HCEC 1CT (cell line): ENCODE measurements at regions not wholly inside any gene's neighbourhood (a gene's known extent, or its start where the extent isn't known, plus 50 kb on each side); places are given as distances from the start of the nearest gene placed in this dataset.

Source experiments
- DNase-seq: peaks from one replicate; pipeline ENCODE4 v3.0.0-alpha.2; 2017

- no peak for DNase-seq
Measured at GRCh38 chr7:113825832-113826231, 93.0 kb downstream of the PPP1R3A start.

GRCh38 chr7:113824117-113824823, 94.5 kb downstream of the PPP1R3A start:
- no peak for DNase-seq

DNA sequence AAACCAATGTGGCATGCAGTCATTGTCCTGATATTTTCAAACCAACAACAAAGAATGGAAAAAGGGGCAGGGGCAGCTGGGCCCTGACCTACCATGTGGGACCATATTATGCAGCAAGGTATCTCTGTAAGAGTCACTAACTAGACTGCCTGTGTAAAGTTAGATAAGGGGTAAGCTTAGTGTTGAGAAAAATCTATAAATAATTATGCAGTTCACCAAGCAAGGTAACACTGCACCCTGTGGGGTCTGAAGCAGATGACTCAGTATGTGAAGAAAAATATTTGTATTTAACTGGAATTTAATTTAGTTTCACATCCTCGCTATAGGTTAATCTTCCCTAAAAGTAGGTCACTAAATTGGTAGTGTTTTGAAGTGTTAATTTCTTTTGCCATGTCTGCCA, 99.3 kb downstream of the PPP1R3A start:
- DNase-seq, result no peak

- no peak for DNase-seq
Measured at GRCh38 chr7:113816639-113817038, 102.2 kb downstream of the PPP1R3A start.

DNA sequence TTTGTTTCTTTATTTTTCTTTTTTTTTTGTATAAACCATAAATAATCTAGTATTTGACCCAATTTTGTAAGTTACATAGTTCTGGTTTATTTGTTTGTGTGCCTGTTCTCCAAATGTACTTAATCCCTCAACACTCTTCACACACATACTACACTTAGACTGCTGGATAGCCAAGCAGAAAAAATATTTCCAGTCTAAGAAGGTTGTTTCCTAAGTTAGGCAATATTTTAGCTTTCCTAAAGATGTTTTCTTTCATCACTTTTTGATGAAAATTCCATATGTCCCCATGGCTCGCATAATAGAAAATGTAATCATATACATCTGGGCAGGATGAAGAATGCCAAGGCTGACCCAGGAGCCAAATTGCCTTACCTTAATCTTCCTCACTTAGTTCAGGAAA, 105.3 kb downstream of the PPP1R3A start:
- no peak for DNase-seq

- no peak for DNase-seq
Measured at GRCh38 chr7:113812591-113813255, 106.1 kb downstream of the PPP1R3A start.

DNA sequence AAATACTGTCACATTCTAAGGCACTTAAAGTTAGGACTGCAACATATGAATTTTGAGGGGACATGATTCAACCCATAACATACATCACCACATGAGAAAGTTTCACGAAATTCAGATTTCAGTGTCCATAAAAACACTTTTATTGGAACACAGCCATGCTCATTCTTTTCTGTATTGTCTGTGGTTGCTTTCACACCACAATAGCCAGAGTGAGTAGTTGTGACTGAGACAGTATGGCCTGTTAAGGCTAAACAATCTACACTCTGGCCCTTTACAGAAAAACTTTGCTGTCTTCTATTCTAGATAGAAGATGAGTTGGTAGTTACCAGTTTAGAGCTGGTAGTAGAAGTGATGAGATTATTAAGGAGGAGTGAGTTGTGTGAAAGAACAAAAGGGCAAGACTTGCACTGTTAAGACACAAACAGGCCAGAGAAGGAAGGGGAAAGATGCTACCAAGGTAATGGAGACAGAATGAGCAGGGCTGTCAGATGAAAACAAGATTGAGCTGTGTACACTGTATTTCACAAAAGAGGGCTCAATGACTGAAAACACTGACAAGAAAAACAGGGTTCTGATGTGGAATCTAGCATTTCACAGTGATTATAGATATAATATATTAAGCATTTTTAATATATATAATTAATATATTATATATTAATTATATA, 108.6 kb downstream of the PPP1R3A start:
- no peak for DNase-seq

DNA sequence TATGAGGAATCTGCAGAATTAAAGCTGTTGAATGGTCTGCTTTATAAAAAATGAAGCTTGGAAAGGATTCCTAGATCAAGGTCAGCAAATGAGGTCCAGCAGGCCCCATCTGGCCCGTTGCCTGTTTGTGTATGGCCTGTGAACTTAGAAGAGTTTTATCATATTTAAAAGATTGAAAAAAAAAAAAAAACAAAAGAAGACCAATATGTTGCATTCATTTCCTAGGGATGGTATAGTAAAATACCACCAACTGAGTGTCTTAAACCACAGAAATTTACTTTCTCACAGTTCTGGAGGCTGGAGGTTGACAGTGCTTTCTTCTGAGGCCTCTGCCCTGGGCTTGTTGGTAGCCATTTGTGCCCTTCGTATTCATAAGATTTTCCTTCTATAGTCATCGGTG, 109.2 kb downstream of the PPP1R3A start:
- DNase-seq, result no peak

- DNase-seq, result no peak
Measured at GRCh38 chr7:113806633-113807327, 112.0 kb downstream of the PPP1R3A start.

DNA sequence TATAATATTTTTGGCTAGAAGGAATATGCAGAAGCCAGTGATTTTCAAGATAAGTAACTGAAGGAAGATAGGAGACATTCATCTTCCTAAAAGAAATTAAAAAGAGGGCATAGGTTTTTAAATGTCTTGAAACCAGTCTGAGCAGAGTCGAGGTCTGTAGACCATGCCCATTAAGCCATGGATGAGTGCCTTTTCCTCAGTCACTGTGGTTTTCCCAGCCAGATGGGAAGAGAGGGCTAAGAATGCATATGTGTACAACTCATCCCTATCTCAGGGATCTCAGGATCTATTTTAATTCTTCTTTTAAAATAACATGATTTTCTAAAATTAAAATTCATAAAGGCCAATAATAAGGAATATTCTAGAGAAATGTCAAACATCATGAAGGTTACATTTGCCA, 112.8 kb downstream of the PPP1R3A start:
- no peak for DNase-seq

- DNase-seq, result peak; percentile 36
Measured at GRCh38 chr7:113804475-113805095, 114.2 kb downstream of the PPP1R3A start.

- DNase-seq, result no peak
Measured at GRCh38 chr7:113801751-113802150, 117.1 kb downstream of the PPP1R3A start.

DNA sequence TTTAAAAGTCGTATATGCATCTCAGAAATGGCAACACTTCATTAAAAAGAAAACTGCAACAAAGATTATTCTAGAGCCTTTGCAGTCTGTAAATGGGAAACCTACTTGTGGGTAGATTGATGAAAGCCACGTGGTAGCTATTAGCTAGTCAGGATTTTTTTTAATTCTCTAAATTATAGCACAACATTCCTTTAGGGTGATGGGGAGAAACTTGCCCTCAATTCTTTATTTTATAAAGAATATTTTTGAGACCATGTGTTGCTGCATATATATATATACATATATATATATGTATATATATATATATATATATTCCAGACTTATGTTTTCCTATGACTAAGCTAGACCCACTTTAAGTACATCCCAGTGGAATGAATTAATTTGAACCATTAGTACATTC, 118.0 kb downstream of the PPP1R3A start:
- DNase-seq, result no peak

DNA sequence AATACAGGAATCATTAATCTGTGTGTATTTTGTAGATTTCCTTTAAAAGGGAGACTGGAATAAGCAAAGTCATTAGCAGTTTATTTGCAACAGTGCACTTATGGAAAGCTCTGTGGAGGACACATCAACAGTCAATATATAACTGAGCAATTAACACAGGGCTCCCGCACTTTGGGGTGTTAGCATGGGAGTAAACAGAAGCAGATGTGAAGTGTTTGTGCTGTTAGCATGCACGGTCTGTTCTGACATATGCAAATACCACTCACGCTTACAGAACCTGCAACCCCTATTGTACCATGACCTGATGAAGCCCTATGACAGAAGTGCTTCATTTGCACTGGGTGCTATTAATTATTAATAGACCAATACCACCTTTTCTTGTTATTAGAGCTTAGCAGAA, 118.9 kb downstream of the PPP1R3A start:
- DNase-seq, result no peak

- no peak for DNase-seq
Measured at GRCh38 chr7:113797420-113798010, 121.3 kb downstream of the PPP1R3A start.

- DNase-seq, result peak; percentile 95
Measured at GRCh38 chr7:113796557-113796956, 122.3 kb downstream of the PPP1R3A start.

GRCh38 chr7:113794573-113794972, 124.2 kb downstream of the PPP1R3A start:
- DNase-seq, result no peak

DNA sequence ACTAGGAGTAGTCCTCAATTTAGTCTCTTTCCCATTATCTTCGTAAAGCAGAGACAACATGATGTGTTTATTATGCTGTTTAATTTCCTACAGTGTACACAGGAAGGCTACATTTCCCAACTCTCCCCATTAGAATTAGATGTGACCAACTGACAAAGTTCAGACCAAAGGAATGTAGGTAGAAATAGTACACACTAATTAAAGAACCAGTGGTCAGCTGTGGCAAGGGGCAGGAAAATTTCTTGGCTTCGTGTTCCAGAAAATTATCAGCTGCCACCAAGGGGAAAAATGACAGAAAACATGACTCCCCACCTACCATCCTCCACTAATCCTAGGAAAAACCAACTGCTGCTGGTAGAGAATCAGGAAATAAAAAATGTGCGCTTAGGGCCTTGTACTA, 125.6 kb downstream of the PPP1R3A start:
- no peak for DNase-seq

DNA sequence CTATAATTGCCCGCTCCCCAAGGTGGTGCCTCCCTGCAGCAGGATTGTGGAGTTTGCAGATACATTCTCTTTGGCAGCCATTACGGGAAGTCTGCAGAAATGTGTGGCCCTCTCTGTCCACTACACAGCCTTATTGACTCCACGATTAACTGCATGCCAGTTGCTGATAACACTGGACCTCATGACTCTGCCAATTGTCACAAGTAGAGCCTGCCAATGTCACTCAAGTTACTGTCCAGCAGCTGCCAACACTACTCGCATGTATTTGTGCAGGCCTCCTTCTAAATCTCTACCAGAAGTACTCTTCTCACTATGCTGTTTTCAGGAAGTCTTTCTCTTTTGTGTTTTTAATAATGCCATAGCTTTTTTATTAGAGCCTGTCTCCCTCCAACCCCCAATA, 128.8 kb downstream of the PPP1R3A start:
- DNase-seq, result no peak

DNA sequence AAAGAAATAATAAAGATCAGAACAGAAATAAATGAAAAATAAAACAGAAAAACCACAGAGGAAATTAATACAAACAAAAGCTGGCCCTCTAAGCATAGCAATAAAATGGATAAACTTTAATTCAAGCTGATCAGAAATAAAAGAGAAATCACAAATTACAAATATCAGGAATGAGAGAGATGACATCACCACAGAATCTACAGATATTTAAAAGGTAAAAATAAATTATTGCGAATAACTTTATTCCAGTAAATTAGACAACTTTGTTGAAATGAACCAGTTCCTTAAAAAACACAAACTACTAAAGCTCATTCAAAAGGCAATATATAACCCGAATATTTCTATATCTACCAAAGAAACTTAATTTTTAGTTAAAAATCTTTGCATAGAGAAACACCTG, 131.7 kb downstream of the PPP1R3A start:
- DNase-seq, result no peak

DNA sequence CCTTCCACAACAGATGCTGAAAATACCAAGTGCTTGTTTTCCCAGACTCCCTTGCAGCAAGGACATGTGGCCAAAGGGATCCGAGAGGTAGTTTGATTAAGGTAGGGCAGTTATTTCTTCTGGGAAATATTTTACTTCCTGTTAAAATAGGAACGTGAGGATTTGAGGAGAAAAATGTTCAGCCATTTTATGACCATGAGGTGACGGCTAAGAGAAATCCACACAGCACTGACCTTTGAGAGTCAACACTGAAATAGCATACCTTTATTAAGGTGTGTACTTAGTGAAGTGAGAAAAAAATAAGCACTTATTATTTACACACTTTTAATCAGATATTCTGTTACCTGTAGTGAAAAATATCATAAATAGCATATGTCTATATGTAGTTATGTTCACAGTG, 133.9 kb downstream of the PPP1R3A start:
- no peak for DNase-seq

GRCh38 chr7:113784316-113784715, 134.5 kb downstream of the PPP1R3A start:
- DNase-seq, result no peak

GRCh38 chr7:113783403-113783802, 135.4 kb downstream of the PPP1R3A start:
- DNase-seq, result no peak
